K562 (cell line): ENCODE measurements at regions not wholly inside any gene's neighbourhood (a gene's known extent, or its start where the extent isn't known, plus 50 kb on each side); places are given as distances from the start of the nearest gene placed in this dataset.

Experiments used
- ATAC-seq: fragments of 200-7000 bp; cut with Tn5 transposase; 3 replicates; pipeline ENCODE4 v1.9.1; 2020; ENCODE audit warnings: moderate library complexity
- BruUV-seq: library from RNA; stranded (reverse); fragments of 400-500 nt; replicated peaks from 2 replicates; lab custom pipeline; 2021; lab: Mats Ljungman, UMichigan
- CTCF ChIA-PET: fragments of 300-600 bp; formaldehyde crosslinking; extraction: SDS; loops from one replicate; lab custom pipeline; 2021; ENCODE audit warnings: low intra/inter-chr PET ratio; lab: Yijun Ruan, JAX
- POLR2A ChIA-PET: fragments of 300-600, 350-650 bp; sonication (Branson Sonifier 250); formaldehyde crosslinking; extraction: SDS; loops from one replicate; lab custom pipeline; 2021; ENCODE audit warnings: antibody characterized with exemption, inconsistent platforms; lab: Yijun Ruan, JAX
- DNase-seq, 4 experiments: peaks; one replicate each; pipeline versions ENCODE4 v3.0.0 to v3.0.0-alpha.2; 2011 to 2018; ENCODE audit warnings: low spot score in 3 of 4, mixed read lengths in 3 of 4; ENCODE audit errors: extremely low read depth in 1 of 4
- FAIRE-seq: peaks from 2 replicates; lab custom pipeline; 2011; peaks lifted over from hg19 to GRCh38; lab: Jason Lieb, UNC
- H2AFZ ChIP-seq: 2 replicates; pipeline ENCODE4 v1.6.0; 2011; ENCODE audit warnings: low read depth, low read length, control low read depth, inconsistent platforms
- H3K27ac ChIP-seq: fragments of 200-600 bp; 3 replicates; pipeline ENCODE4 v1.8.0; 2011; ENCODE audit warnings: low read depth, mild to moderate bottlenecking, control low read depth, inconsistent platforms, low read length, moderate library complexity, mixed read lengths; ENCODE audit errors: extremely low read depth
- H3K27me3 ChIP-seq, 2 experiments: fragments of 300-600 bp in 1 of 2; 2 replicates in 1 of 2; 3 replicates in 1 of 2; pipeline versions ENCODE4 v1.6.0 to v1.8.0; 2011; ENCODE audit warnings: inconsistent platforms in 2 of 2, low read length in 2 of 2, mild to moderate bottlenecking in 1 of 2, mixed read lengths in 1 of 2, moderate library complexity in 1 of 2; ENCODE audit not compliant: control insufficient read depth in 2 of 2, insufficient read depth in 2 of 2
- H3K36me3 ChIP-seq: fragments of 300-600 bp; 3 replicates; pipeline ENCODE4 v1.8.0; 2011; ENCODE audit warnings: mild to moderate bottlenecking, low read length, inconsistent platforms; ENCODE audit not compliant: control insufficient read depth, insufficient read depth
- H3K4me1 ChIP-seq, 2 experiments: fragments of 200-600 bp in 1 of 2; replicated peaks in 1 of 2; 2 replicates in 1 of 2; 3 replicates in 1 of 2; pipeline versions ENCODE4 v1.5.1 to v1.8.0; 2011; ENCODE audit warnings: inconsistent platforms in 2 of 2, low read length in 2 of 2, mild to moderate bottlenecking in 1 of 2, mixed read lengths in 1 of 2, moderate library complexity in 1 of 2; ENCODE audit not compliant: control insufficient read depth in 2 of 2, insufficient read depth in 2 of 2
- H3K4me2 ChIP-seq: 2 replicates; pipeline ENCODE4 v1.6.1; 2011; ENCODE audit warnings: low read length, control low read depth, inconsistent platforms, mixed read lengths; ENCODE audit not compliant: insufficient read depth
- H3K4me3 ChIP-seq: fragments of 200-600 bp; sonication (generic), shearing (Covaris generic); 2 replicates; pipeline ENCODE4 v1.5.1; 2016; ENCODE audit warnings: control low read depth, inconsistent platforms
- H3K79me2 ChIP-seq: fragments of 200-600 bp; 3 replicates; pipeline ENCODE4 v1.8.0; 2011; ENCODE audit warnings: low read length, inconsistent platforms; ENCODE audit not compliant: control insufficient read depth, insufficient read depth
- H3K9ac ChIP-seq, 2 experiments: 2 replicates each; pipeline versions ENCODE4 v1.6.0 to v1.6.1; 2011; ENCODE audit warnings: low read depth in 2 of 2, low read length in 2 of 2, control low read depth in 1 of 2, inconsistent platforms in 1 of 2, mild to moderate bottlenecking in 1 of 2, mixed read lengths in 1 of 2; ENCODE audit not compliant: insufficient read depth in 1 of 2
- H3K9me1 ChIP-seq: one replicate; pipeline ENCODE4 v1.6.0; 2011; ENCODE audit warnings: inconsistent platforms, mild to moderate bottlenecking, low read length, moderate library complexity; ENCODE audit not compliant: control insufficient read depth, insufficient read depth
- H3K9me3 ChIP-seq: replicated peaks from 2 replicates; pipeline ENCODE4 v1.5.1; 2011; ENCODE audit warnings: low read depth, low read length, inconsistent platforms; ENCODE audit not compliant: control insufficient read depth, insufficient read depth
- H4K20me1 ChIP-seq: replicated peaks from 2 replicates; pipeline ENCODE4 v1.6.1; 2011; ENCODE audit warnings: low read length, inconsistent platforms, mixed read lengths; ENCODE audit not compliant: control insufficient read depth, insufficient read depth
- E2F4 ChIP-seq: sonication (generic); formaldehyde crosslinking; IDR thresholded peaks from 2 replicates; pipeline ENCODE4 v1.8.0; 2022; ENCODE audit warnings: mild to moderate bottlenecking, low read depth, missing genetic modification reagents
- EP400 ChIP-seq: fragments of 450-650 bp; IDR thresholded peaks from 2 replicates; pipeline ENCODE4 v1.6.1; 2017; ENCODE audit warnings: antibody characterized with exemption, mild to moderate bottlenecking, moderate library complexity
- GABPA ChIP-seq: fragments of 200-800 bp; sonication (Bioruptor generic); conservative IDR thresholded peaks from 2 replicates; pipeline ENCODE4 v1.6.1; 2016; ENCODE audit warnings: low read depth, missing genetic modification characterization, missing compliant biosample characterization
- GATAD2B ChIP-seq: fragments of 450-650 bp; IDR thresholded peaks from 2 replicates; pipeline ENCODE4 v1.6.1; 2017; ENCODE audit warnings: mild to moderate bottlenecking, borderline replicate concordance
- GTF2B ChIP-seq: IDR thresholded peaks from 2 replicates; pipeline ENCODE4 v1.6.1; 2011; ENCODE audit not compliant: insufficient read length; ENCODE audit errors: extremely low read depth
- KDM4B ChIP-seq, 2 experiments: fragments of 450-650 bp in 1 of 2; sonication (generic) in 1 of 2; IDR thresholded peaks; 2 replicates each; pipeline ENCODE4 v1.6.1; 2016 to 2017; ENCODE audit warnings: borderline replicate concordance in 2 of 2, antibody characterized with exemption in 1 of 2, low read depth in 1 of 2, mild to moderate bottlenecking in 1 of 2
- KLF10 ChIP-seq: fragments of 250-450 bp; sonication (Bioruptor Pico); IDR thresholded peaks from 2 replicates; pipeline ENCODE4 v1.6.1; 2021; ENCODE audit warnings: matching md5 sums
- MBD1 ChIP-seq: fragments of 250-450 bp; sonication (Bioruptor Pico); IDR thresholded peaks from 2 replicates; pipeline ENCODE4 v1.8.0; 2022; ENCODE audit warnings: inconsistent platforms
- MXI1 ChIP-seq: IDR thresholded peaks from 2 replicates; pipeline ENCODE4 v1.6.1; 2011; ENCODE audit warnings: low read depth, mild to moderate bottlenecking, improper control_type of control experiment, low read length
- NR1H2 ChIP-seq: sonication (generic); formaldehyde crosslinking; IDR thresholded peaks from 2 replicates; pipeline ENCODE4 v1.4.0; 2020; ENCODE audit warnings: mild to moderate bottlenecking, missing genetic modification reagents
- TAF9B ChIP-seq: fragments of 450-650 bp; IDR thresholded peaks from 2 replicates; pipeline ENCODE4 v1.6.1; 2018; ENCODE audit warnings: mild to moderate bottlenecking; ENCODE audit not compliant: partially characterized antibody
- ZNF592 ChIP-seq: fragments of 450-650 bp; IDR thresholded peaks from 2 replicates; pipeline ENCODE4 v1.6.1; 2017; ENCODE audit warnings: antibody characterized with exemption, mild to moderate bottlenecking
- WGBS: fragments of 100-300 bp; shearing (Covaris generic); methylation state at CpG from one replicate; pipeline ENCODE4 v1.1.6; 2016; ENCODE audit warnings: low coverage, mixed read lengths; ENCODE audit not compliant: insufficient coverage; ENCODE audit errors: missing lambda C conversion rate; 5-methylcytosine and 5-hydroxymethylcytosine counted together
- in situ Hi-C: fragments of 300-500 bp; cut with MboI; formaldehyde crosslinking; loops from 4 replicates; pipeline ENCODE4 v1.15.0; 2018; ENCODE audit warnings: inconsistent platforms, mixed read lengths
- intact Hi-C: fragments of 100-400 bp; cut with micrococcal nuclease; formaldehyde crosslinking; loops from 2 replicates; pipeline ENCODE4 v1.14.2; 2022
- TF ChIP-seq, protein P1 (sequence below): fragments of 250-450 bp; sonication (Bioruptor Pico); IDR thresholded peaks from 2 replicates; pipeline ENCODE4 v1.5.0; 2020; ENCODE audit warnings: mild to moderate bottlenecking, borderline replicate concordance

GRCh38 chr9:90000925-90001324 lies 396.1 kb downstream of the GADD45G start:
- H3K27ac ChIP-seq = no peak overlapping the region
- H3K9me3 ChIP-seq = no peaks in the 10 kb centered on the region
- no peaks in the 10 kb centered on the region for H3K36me3 ChIP-seq
- no peak overlapping the region for H3K4me3 ChIP-seq
- H3K9me1 ChIP-seq = no peaks in the 10 kb centered on the region
- H3K4me1 ChIP-seq = no peaks in the 10 kb centered on the region
- DNase-seq (no peak), FAIRE-seq (no peak), ATAC-seq (no peak)
- H3K27me3 ChIP-seq = no peaks in the 10 kb centered on the region; a peak in 1 of 5 replicates
- POLR2A ChIA-PET = interaction anchor here (0.7 kb wide), 1 partner anchor 564 kb away, joined by 3 read pairs; no protein-coding TSS in a partner anchor
- in situ Hi-C loops = no loop called here
- no peak overlapping the region for H3K4me2 ChIP-seq
- 0% methylated on average over 7 of the region's 7 CpGs for WGBS
- CTCF ChIA-PET = no interaction called here
- no peak overlapping the region for H2AFZ ChIP-seq
- intact Hi-C loops = no loop called here
- no peaks in the 10 kb centered on the region for H3K79me2 ChIP-seq
- BruUV-seq = no TSS peak
- H3K9ac ChIP-seq = no peak overlapping the region
- H4K20me1 ChIP-seq = 0 out of 2 replicates have a peak, but pooled peaks cover 3% of the 10 kb centered on the region
- no peak for TF ChIP-seq GABPA (tag)
- TF ChIP-seq KLF10 (CRISPR knock-in tag) = no peak
- TF ChIP-seq GTF2B = no peak
- no peak for TF ChIP-seq E2F4 (CRISPR knock-in tag)
- TF ChIP-seq GATAD2B = no peak
- TF ChIP-seq ZNF592 = no peak
- TF ChIP-seq, protein P1, sequence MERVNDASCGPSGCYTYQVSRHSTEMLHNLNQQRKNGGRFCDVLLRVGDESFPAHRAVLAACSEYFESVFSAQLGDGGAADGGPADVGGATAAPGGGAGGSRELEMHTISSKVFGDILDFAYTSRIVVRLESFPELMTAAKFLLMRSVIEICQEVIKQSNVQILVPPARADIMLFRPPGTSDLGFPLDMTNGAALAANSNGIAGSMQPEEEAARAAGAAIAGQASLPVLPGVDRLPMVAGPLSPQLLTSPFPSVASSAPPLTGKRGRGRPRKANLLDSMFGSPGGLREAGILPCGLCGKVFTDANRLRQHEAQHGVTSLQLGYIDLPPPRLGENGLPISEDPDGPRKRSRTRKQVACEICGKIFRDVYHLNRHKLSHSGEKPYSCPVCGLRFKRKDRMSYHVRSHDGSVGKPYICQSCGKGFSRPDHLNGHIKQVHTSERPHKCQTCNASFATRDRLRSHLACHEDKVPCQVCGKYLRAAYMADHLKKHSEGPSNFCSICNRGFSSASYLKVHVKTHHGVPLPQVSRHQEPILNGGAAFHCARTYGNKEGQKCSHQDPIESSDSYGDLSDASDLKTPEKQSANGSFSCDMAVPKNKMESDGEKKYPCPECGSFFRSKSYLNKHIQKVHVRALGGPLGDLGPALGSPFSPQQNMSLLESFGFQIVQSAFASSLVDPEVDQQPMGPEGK (CRISPR knock-in tag) = no peak
- TF ChIP-seq NR1H2 (CRISPR knock-in tag) = no peak
- TF ChIP-seq MXI1 = no peak
- TF ChIP-seq MBD1 (CRISPR knock-in tag) = no peak
- TF ChIP-seq EP400 = no peak
- TF ChIP-seq TAF9B = no peak
- no peak for TF ChIP-seq KDM4B (IDR thresholded peaks at IDR 0.05; ENCODE audit: borderline replicate concordance in 2 of 2, low read depth in 1 of 2)
